ENCODE measurements at regions not wholly inside any gene's neighbourhood (a gene's known extent, or its start where the extent isn't known, plus 50 kb on each side); places are given as distances from the start of the nearest gene placed in this dataset.

GRCh38 chr2:4964001-4964540 lies 728.1 kb upstream of the SOX11 start:
- H3K4me3 ChIP-seq (ENCODE audit: low read length in 2 of 2), result no peak overlapping the region
- H3K27ac ChIP-seq (ENCODE audit: low read depth in 2 of 2, low read length in 2 of 2), result no peak overlapping the region
- H3K4me1 ChIP-seq (ENCODE audit: control insufficient read depth in 2 of 2, insufficient read depth in 2 of 2, low read length in 2 of 2), result no peaks in the 10 kb centered on the region
- H3K9ac ChIP-seq (ENCODE audit: low read depth in 1 of 2, low read length in 2 of 2), result no peak overlapping the region
- H3K36me3 ChIP-seq (ENCODE audit: control insufficient read depth in 2 of 2, insufficient read depth in 2 of 2, low read length in 2 of 2), result no peaks in the 10 kb centered on the region
- H3K27me3 ChIP-seq (ENCODE audit: control insufficient read depth in 2 of 2, insufficient read depth in 2 of 2, low read length in 2 of 2), result no peaks in the 10 kb centered on the region
- H3K9me3 ChIP-seq (ENCODE audit: control insufficient read depth in 2 of 2, low read length in 2 of 2), result no peaks in the 10 kb centered on the region

- Histone ChIP-seq H3K4me1 (ENCODE audit: control insufficient read depth in 2 of 2, insufficient read depth in 2 of 2, low read length in 2 of 2) (no peaks in the 10 kb centered on the region), H3K4me3 (ENCODE audit: low read length in 2 of 2) (no peak overlapping the region), H3K27me3 (ENCODE audit: control insufficient read depth in 2 of 2, insufficient read depth in 2 of 2, low read length in 2 of 2) (no peaks in the 10 kb centered on the region), H3K9ac (ENCODE audit: low read depth in 1 of 2, low read length in 2 of 2) (no peak overlapping the region), H3K36me3 (ENCODE audit: control insufficient read depth in 2 of 2, insufficient read depth in 2 of 2, low read length in 2 of 2) (no peaks in the 10 kb centered on the region), H3K9me3 (ENCODE audit: control insufficient read depth in 2 of 2, low read length in 2 of 2) (no peaks in the 10 kb centered on the region), H3K27ac (ENCODE audit: low read depth in 2 of 2, low read length in 2 of 2) (no peak overlapping the region)
These were observed 727.6 kb upstream of the SOX11 start for GRCh38 chr2:4964579-4964978.

- Histone ChIP-seq H3K4me3 (ENCODE audit: low read length in 2 of 2) (no peak overlapping the region), H3K27me3 (ENCODE audit: control insufficient read depth in 2 of 2, insufficient read depth in 2 of 2, low read length in 2 of 2) (no peaks in the 10 kb centered on the region), H3K27ac (ENCODE audit: low read depth in 2 of 2, low read length in 2 of 2) (no peak overlapping the region), H3K36me3 (ENCODE audit: control insufficient read depth in 2 of 2, insufficient read depth in 2 of 2, low read length in 2 of 2) (no peaks in the 10 kb centered on the region), H3K9ac (ENCODE audit: low read depth in 1 of 2, low read length in 2 of 2) (no peak overlapping the region), H3K4me1 (ENCODE audit: control insufficient read depth in 2 of 2, insufficient read depth in 2 of 2, low read length in 2 of 2) (no peaks in the 10 kb centered on the region), H3K9me3 (ENCODE audit: control insufficient read depth in 2 of 2, low read length in 2 of 2) (no peaks in the 10 kb centered on the region)
These were observed 726.4 kb upstream of the SOX11 start for GRCh38 chr2:4965556-4966320.

GRCh38 chr2:4967206-4967605 lies 725.0 kb upstream of the SOX11 start:
- no peaks in the 10 kb centered on the region for H3K4me1 ChIP-seq (ENCODE audit: control insufficient read depth in 2 of 2, insufficient read depth in 2 of 2, low read length in 2 of 2)
- no peak overlapping the region for H3K27ac ChIP-seq (ENCODE audit: low read depth in 2 of 2, low read length in 2 of 2)

GRCh38 chr2:4972472-4972871 lies 719.7 kb upstream of the SOX11 start:
- Histone ChIP-seq H3K4me3 (ENCODE audit: low read length in 2 of 2) (no peak overlapping the region), H3K36me3 (ENCODE audit: control insufficient read depth in 2 of 2, insufficient read depth in 2 of 2, low read length in 2 of 2) (no peaks in the 10 kb centered on the region), H3K27ac (ENCODE audit: low read depth in 2 of 2, low read length in 2 of 2) (no peak overlapping the region), H3K27me3 (ENCODE audit: control insufficient read depth in 2 of 2, insufficient read depth in 2 of 2, low read length in 2 of 2) (no peaks in the 10 kb centered on the region), H3K4me1 (ENCODE audit: control insufficient read depth in 2 of 2, insufficient read depth in 2 of 2, low read length in 2 of 2) (no peaks in the 10 kb centered on the region), H3K9ac (ENCODE audit: low read depth in 1 of 2, low read length in 2 of 2) (no peak overlapping the region), H3K9me3 (ENCODE audit: control insufficient read depth in 2 of 2, low read length in 2 of 2) (no peaks in the 10 kb centered on the region)

More at GRCh38 chr2:4967206-4967605, 725.0 kb upstream of the SOX11 start:
- H3K4me3 ChIP-seq (ENCODE audit: low read length in 2 of 2), result no peak overlapping the region
- no peaks in the 10 kb centered on the region for H3K27me3 ChIP-seq (ENCODE audit: control insufficient read depth in 2 of 2, insufficient read depth in 2 of 2, low read length in 2 of 2)
- no peaks in the 10 kb centered on the region for H3K36me3 ChIP-seq (ENCODE audit: control insufficient read depth in 2 of 2, insufficient read depth in 2 of 2, low read length in 2 of 2)
- H3K9me3 ChIP-seq (ENCODE audit: control insufficient read depth in 2 of 2, low read length in 2 of 2), result no peaks in the 10 kb centered on the region
- no peak overlapping the region for H3K9ac ChIP-seq (ENCODE audit: low read depth in 1 of 2, low read length in 2 of 2)

- no peaks in the 10 kb centered on the region for H3K36me3 ChIP-seq (ENCODE audit: control insufficient read depth in 2 of 2, insufficient read depth in 2 of 2, low read length in 2 of 2)
- H3K4me1 ChIP-seq (ENCODE audit: control insufficient read depth in 2 of 2, insufficient read depth in 2 of 2, low read length in 2 of 2), result no peaks in the 10 kb centered on the region
- H3K4me3 ChIP-seq (ENCODE audit: low read length in 2 of 2), result no peak overlapping the region
- H3K9me3 ChIP-seq (ENCODE audit: control insufficient read depth in 2 of 2, low read length in 2 of 2), result no peaks in the 10 kb centered on the region
- H3K27ac ChIP-seq (ENCODE audit: low read depth in 2 of 2, low read length in 2 of 2), result no peak overlapping the region
- no peak overlapping the region for H3K9ac ChIP-seq (ENCODE audit: low read depth in 1 of 2, low read length in 2 of 2)
- H3K27me3 ChIP-seq (ENCODE audit: control insufficient read depth in 2 of 2, insufficient read depth in 2 of 2, low read length in 2 of 2), result no peaks in the 10 kb centered on the region
These were observed 718.8 kb upstream of the SOX11 start for GRCh38 chr2:4973354-4973753.

- H3K9me3 ChIP-seq (ENCODE audit: control insufficient read depth in 2 of 2, low read length in 2 of 2), result no peaks in the 10 kb centered on the region
- no peaks in the 10 kb centered on the region for H3K36me3 ChIP-seq (ENCODE audit: control insufficient read depth in 2 of 2, insufficient read depth in 2 of 2, low read length in 2 of 2)
- H3K27me3 ChIP-seq (ENCODE audit: control insufficient read depth in 2 of 2, insufficient read depth in 2 of 2, low read length in 2 of 2), result no peaks in the 10 kb centered on the region
- no peak overlapping the region for H3K9ac ChIP-seq (ENCODE audit: low read depth in 1 of 2, low read length in 2 of 2)
- no peaks in the 10 kb centered on the region for H3K4me1 ChIP-seq (ENCODE audit: control insufficient read depth in 2 of 2, insufficient read depth in 2 of 2, low read length in 2 of 2)
- no peak overlapping the region for H3K27ac ChIP-seq (ENCODE audit: low read depth in 2 of 2, low read length in 2 of 2)
- no peak overlapping the region for H3K4me3 ChIP-seq (ENCODE audit: low read length in 2 of 2)
These were observed 718.2 kb upstream of the SOX11 start for GRCh38 chr2:4973973-4974372.

GRCh38 chr2:4976407-4976806 lies 715.8 kb upstream of the SOX11 start:
- Histone ChIP-seq H3K9me3 (ENCODE audit: control insufficient read depth in 2 of 2, low read length in 2 of 2) (no peaks in the 10 kb centered on the region), H3K36me3 (ENCODE audit: control insufficient read depth in 2 of 2, insufficient read depth in 2 of 2, low read length in 2 of 2) (no peaks in the 10 kb centered on the region), H3K27me3 (ENCODE audit: control insufficient read depth in 2 of 2, insufficient read depth in 2 of 2, low read length in 2 of 2) (no peaks in the 10 kb centered on the region), H3K4me1 (ENCODE audit: control insufficient read depth in 2 of 2, insufficient read depth in 2 of 2, low read length in 2 of 2) (no peaks in the 10 kb centered on the region), H3K27ac (ENCODE audit: low read depth in 2 of 2, low read length in 2 of 2) (no peak overlapping the region), H3K9ac (ENCODE audit: low read depth in 1 of 2, low read length in 2 of 2) (no peak overlapping the region), H3K4me3 (ENCODE audit: low read length in 2 of 2) (no peak overlapping the region)

GRCh38 chr2:4979111-4979510 lies 713.1 kb upstream of the SOX11 start:
- no peaks in the 10 kb centered on the region for H3K27me3 ChIP-seq (ENCODE audit: control insufficient read depth in 2 of 2, insufficient read depth in 2 of 2, low read length in 2 of 2)
- no peak overlapping the region for H3K27ac ChIP-seq (ENCODE audit: low read depth in 2 of 2, low read length in 2 of 2)
- H3K36me3 ChIP-seq (ENCODE audit: control insufficient read depth in 2 of 2, insufficient read depth in 2 of 2, low read length in 2 of 2), result no peaks in the 10 kb centered on the region
- H3K9me3 ChIP-seq (ENCODE audit: control insufficient read depth in 2 of 2, low read length in 2 of 2), result no peaks in the 10 kb centered on the region
- no peaks in the 10 kb centered on the region for H3K4me1 ChIP-seq (ENCODE audit: control insufficient read depth in 2 of 2, insufficient read depth in 2 of 2, low read length in 2 of 2)
- H3K4me3 ChIP-seq (ENCODE audit: low read length in 2 of 2), result no peak overlapping the region
- no peak overlapping the region for H3K9ac ChIP-seq (ENCODE audit: low read depth in 1 of 2, low read length in 2 of 2)

GRCh38 chr2:4980995-4981394 lies 711.2 kb upstream of the SOX11 start:
- H3K4me3 ChIP-seq (ENCODE audit: low read length in 2 of 2), result no peak overlapping the region
- H3K27ac ChIP-seq (ENCODE audit: low read depth in 2 of 2, low read length in 2 of 2), result no peak overlapping the region
- no peaks in the 10 kb centered on the region for H3K36me3 ChIP-seq (ENCODE audit: control insufficient read depth in 2 of 2, insufficient read depth in 2 of 2, low read length in 2 of 2)
- H3K9ac ChIP-seq (ENCODE audit: low read depth in 1 of 2, low read length in 2 of 2), result no peak overlapping the region
- H3K9me3 ChIP-seq (ENCODE audit: control insufficient read depth in 2 of 2, low read length in 2 of 2), result no peaks in the 10 kb centered on the region
- H3K27me3 ChIP-seq (ENCODE audit: control insufficient read depth in 2 of 2, insufficient read depth in 2 of 2, low read length in 2 of 2), result no peaks in the 10 kb centered on the region
- H3K4me1 ChIP-seq (ENCODE audit: control insufficient read depth in 2 of 2, insufficient read depth in 2 of 2, low read length in 2 of 2), result no peaks in the 10 kb centered on the region
